ENCODE measurements at regions not wholly inside any gene's neighbourhood (a gene's known extent, or its start where the extent isn't known, plus 50 kb on each side); places are given as distances from the start of the nearest gene placed in this dataset.
"Not testable (repeated sequence)": the region's sequence is repeated elsewhere in the genome, so short reads cannot be mapped to it uniquely, and the experiment has no call there.

GRCh38 chr2:47728551-47728950 is 54.4 kb upstream of the MSH6 start:
- TF ChIP-seq, protein P1, sequence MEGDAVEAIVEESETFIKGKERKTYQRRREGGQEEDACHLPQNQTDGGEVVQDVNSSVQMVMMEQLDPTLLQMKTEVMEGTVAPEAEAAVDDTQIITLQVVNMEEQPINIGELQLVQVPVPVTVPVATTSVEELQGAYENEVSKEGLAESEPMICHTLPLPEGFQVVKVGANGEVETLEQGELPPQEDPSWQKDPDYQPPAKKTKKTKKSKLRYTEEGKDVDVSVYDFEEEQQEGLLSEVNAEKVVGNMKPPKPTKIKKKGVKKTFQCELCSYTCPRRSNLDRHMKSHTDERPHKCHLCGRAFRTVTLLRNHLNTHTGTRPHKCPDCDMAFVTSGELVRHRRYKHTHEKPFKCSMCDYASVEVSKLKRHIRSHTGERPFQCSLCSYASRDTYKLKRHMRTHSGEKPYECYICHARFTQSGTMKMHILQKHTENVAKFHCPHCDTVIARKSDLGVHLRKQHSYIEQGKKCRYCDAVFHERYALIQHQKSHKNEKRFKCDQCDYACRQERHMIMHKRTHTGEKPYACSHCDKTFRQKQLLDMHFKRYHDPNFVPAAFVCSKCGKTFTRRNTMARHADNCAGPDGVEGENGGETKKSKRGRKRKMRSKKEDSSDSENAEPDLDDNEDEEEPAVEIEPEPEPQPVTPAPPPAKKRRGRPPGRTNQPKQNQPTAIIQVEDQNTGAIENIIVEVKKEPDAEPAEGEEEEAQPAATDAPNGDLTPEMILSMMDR (conservative IDR thresholded peaks at IDR 0.05; ENCODE audit: low read depth, low read length): no peak
- DNase-seq (ENCODE audit: low read depth): no peak
- no peak overlapping the region for H3K4me3 ChIP-seq (ENCODE audit: low read depth, low read length)

DNA sequence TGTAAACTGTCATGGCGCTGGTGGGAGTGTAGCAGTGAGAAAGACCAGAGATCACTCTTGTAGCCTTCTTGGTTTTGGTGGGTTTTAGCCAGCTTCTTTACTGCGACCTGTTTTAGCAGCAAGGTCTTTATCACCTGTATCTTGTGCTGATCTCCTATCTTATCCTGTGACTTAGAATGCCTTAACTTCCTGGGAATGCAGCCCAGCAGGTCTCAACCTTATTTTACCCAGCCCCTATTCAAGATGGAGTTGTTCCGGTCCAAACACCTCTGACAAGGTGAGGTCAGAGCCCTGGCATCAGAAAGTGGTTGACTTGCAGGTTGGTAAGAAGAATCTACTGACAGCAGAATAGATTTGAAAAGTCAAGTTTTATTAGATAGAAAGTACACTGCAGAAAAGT is 55.0 kb upstream of the MSH6 start:
- TF ChIP-seq, protein P1 (conservative IDR thresholded peaks at IDR 0.05; ENCODE audit: low read depth, low read length): no peak
- H3K4me3 ChIP-seq (ENCODE audit: low read depth, low read length): no peak overlapping the region
- no peak for DNase-seq (ENCODE audit: low read depth)

GRCh38 chr2:47726978-47727377 is 56.0 kb upstream of the MSH6 start:
- DNase-seq (ENCODE audit: low read depth); H3K4me3 ChIP-seq (ENCODE audit: low read depth, low read length): not testable (repeated sequence)

GRCh38 chr2:47725808-47726207 is 57.1 kb upstream of the MSH6 start:
- DNase-seq (ENCODE audit: low read depth): no peak
- TF ChIP-seq, protein P1 (conservative IDR thresholded peaks at IDR 0.05; ENCODE audit: low read depth, low read length): no peak
- H3K4me3 ChIP-seq (ENCODE audit: low read depth, low read length): no peak overlapping the region

DNA sequence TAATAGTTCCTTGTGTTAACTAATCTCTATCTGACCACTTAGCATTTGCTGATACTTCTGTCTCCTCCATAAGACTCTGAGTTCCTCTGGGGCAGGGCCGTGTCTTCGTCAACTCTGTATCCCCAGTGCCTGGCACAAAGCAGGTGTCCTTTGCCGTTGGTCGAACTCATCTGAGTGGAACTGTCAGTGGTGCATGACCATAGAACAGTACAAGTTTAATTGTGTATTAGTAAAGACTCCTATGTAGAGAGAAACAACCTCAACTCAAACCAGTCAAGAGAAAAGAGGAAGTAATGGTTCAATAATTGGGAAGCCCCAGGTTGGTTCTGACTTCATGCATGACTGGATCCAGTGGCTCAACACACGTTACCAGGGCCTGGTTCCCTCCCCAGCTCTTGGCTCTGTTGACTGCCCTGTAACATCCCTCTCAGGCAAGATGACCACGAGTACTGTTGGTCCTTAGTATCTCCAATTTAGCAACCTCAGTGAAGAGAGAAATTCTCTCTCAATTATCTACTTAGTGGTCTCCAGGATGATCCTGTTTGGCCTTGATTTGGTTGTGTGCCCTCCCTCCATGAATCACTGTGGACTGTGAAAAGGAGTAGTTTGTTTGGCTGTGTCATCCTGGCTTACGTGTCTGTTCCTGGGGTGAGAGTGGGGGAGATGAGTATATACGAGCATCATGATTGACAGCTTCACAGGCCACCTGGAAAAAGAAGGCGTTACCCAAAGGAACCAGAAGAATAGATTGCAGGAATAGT is 58.5 kb upstream of the MSH6 start:
- DNase-seq (ENCODE audit: low read depth): peak; percentile 94
- TF ChIP-seq, protein P1 (conservative IDR thresholded peaks at IDR 0.05; ENCODE audit: low read depth, low read length): no peak
- no peak overlapping the region for H3K4me3 ChIP-seq (ENCODE audit: low read depth, low read length)

DNA sequence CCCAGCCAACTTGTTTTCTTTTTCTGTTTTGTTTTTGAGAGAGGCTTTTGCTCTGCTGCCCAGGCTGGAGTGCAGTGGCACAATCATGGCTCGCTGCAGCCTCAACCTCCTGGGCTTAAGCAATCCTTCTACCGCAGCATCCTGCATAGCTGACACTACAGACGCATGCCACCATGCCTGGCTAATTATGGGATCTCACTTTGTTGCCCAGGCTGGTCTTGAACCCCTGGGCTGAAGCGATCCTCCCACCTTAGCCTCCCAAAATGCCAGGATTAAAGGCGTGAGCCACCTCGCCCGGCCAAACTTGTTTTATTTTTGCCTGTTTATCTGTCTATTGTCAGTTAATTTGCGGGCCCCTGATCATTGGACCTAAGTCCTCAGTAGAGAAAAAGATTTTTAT is 61.6 kb upstream of the MSH6 start:
- TF ChIP-seq, protein P1 (conservative IDR thresholded peaks at IDR 0.05; ENCODE audit: low read depth, low read length): no peak
- H3K4me3 ChIP-seq (ENCODE audit: low read depth, low read length): no peak overlapping the region
- no peak for DNase-seq (ENCODE audit: low read depth)

GRCh38 chr2:47720559-47720958 is 62.4 kb upstream of the MSH6 start:
- H3K4me3 ChIP-seq (ENCODE audit: low read depth, low read length): no peak overlapping the region
- no peak for DNase-seq (ENCODE audit: low read depth)
- TF ChIP-seq, protein P1 (conservative IDR thresholded peaks at IDR 0.05; ENCODE audit: low read depth, low read length): no peak
